Cardiac fibroblast (primary cell): ENCODE measurements at regions not wholly inside any gene's neighbourhood (a gene's known extent, or its start where the extent isn't known, plus 50 kb on each side); places are given as distances from the start of the nearest gene placed in this dataset.

ENCODE experiments used
- DNase-seq, 2 donors: peaks; one replicate each; pipeline versions ENCODE4 v3.0.0 to v3.0.0-alpha.2; 2010; ENCODE audit warnings: low read depth in 2 of 2
- H3K4me3 ChIP-seq, 2 donors: replicated peaks in 1 of 2; 1 replicate in 1 of 2; 2 replicates in 1 of 2; pipeline ENCODE4 v1.5.1; 2011; ENCODE audit warnings: low read depth in 2 of 2, low read length in 2 of 2, mild to moderate bottlenecking in 2 of 2, moderate library complexity in 1 of 2
- CTCF ChIP-seq: IDR thresholded peaks from one replicate; pipeline ENCODE4 v1.5.1; 2011; ENCODE audit warnings: low read depth, mild to moderate bottlenecking, low read length, inconsistent platforms

- no peak overlapping the region for H3K4me3 ChIP-seq
- TF ChIP-seq CTCF: no peak
- DNase-seq: peak; percentile 50 to 77
These were observed 115.8 kb upstream of the TOPAZ1 start for GRCh38 chr3:44125882-44126281.

- H3K4me3 ChIP-seq: no peak overlapping the region
- DNase-seq: peak in 1 of 2 donors; percentile 22
- TF ChIP-seq CTCF: no peak
These were observed 113.5 kb upstream of the TOPAZ1 start for GRCh38 chr3:44128057-44128775.

GRCh38 chr3:44130249-44130648, 111.4 kb upstream of the TOPAZ1 start:
- no peak for DNase-seq
- no peak for TF ChIP-seq CTCF
- H3K4me3 ChIP-seq: no peak overlapping the region

GRCh38 chr3:44132061-44132460, 109.6 kb upstream of the TOPAZ1 start:
- peak in 1 of 2 donors; percentile 30 for DNase-seq
- no peak for TF ChIP-seq CTCF
- H3K4me3 ChIP-seq: no peak overlapping the region

GRCh38 chr3:44132593-44132992, 109.1 kb upstream of the TOPAZ1 start:
- no peak overlapping the region for H3K4me3 ChIP-seq
- DNase-seq: no peak
- no peak for TF ChIP-seq CTCF

- no peak for TF ChIP-seq CTCF
- H3K4me3 ChIP-seq: no peak overlapping the region
These were observed 105.3 kb upstream of the TOPAZ1 start for GRCh38 chr3:44136421-44136820.

GRCh38 chr3:44146073-44146472, 95.6 kb upstream of the TOPAZ1 start:
- DNase-seq: no peak
- TF ChIP-seq CTCF: no peak
- no peak overlapping the region for H3K4me3 ChIP-seq

More at GRCh38 chr3:44136421-44136820, 105.3 kb upstream of the TOPAZ1 start:
- no peak for DNase-seq
